HT1080 (cell line): ENCODE measurements at regions not wholly inside any gene's neighbourhood (a gene's known extent, or its start where the extent isn't known, plus 50 kb on each side); places are given as distances from the start of the nearest gene placed in this dataset.

Source experiments
- DNase-seq: peaks from one replicate; pipeline ENCODE4 v3.0.0-alpha.2; 2015; ENCODE audit warnings: low read depth

- no peak for DNase-seq
These were observed 82.9 kb downstream of the HES1 start for GRCh38 chr3:194218646-194219453.

DNA sequence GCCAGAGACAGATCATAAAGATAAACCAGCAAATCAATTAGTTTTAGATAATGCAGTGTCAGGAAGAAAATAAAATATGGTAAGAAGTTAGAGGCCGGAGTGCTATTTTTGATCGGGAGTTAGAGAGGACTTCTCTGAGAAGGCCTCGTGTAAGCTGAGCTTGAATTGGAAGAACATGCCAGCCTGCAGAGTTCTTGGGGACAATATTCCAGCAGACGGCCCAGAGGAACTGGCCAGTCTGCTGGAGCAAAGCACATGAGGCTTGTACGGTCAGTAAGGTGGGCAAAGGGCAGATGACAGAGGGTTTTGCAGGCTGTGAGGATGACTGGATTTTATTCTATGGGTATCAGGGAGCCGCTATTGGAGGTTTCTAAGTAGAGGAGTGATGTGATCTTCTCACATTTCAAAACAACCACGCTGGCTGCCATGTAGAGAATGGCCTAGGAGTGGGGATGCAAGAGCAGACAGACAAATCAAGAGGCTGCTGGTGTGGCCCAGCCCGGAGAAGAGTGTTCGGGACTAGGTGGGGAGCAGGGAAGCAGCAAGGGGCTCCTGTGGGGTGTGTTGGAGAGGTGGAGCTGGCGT lies 84.0 kb downstream of the HES1 start:
- no peak for DNase-seq

- peak; percentile 27 for DNase-seq
These were observed 85.0 kb downstream of the HES1 start for GRCh38 chr3:194220901-194221326.

DNA sequence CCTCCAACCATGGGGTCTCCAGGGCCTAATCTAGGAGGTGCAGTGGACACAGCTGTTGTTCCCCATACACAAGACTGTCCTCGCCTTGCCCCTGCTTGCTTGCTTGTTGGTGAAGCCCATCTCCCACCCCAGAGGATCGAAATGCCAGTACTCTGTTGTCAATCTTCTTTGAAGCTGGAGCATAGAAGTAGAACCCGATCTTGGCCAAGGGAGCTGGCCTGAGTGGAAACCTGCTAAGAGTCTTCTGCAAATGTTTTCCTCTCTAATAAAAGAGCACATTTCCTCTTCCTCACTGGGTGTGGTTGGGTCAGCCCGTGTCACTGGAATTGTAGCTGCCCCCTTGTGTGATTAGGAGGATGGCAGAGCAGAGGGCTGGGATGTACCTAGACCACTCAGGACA lies 85.4 kb downstream of the HES1 start:
- DNase-seq = no peak

GRCh38 chr3:194223951-194224350 lies 88.0 kb downstream of the HES1 start:
- no peak for DNase-seq

- no peak for DNase-seq
These were observed 88.8 kb downstream of the HES1 start for GRCh38 chr3:194224471-194225417.

GRCh38 chr3:194225418-194225812 lies 89.5 kb downstream of the HES1 start:
- DNase-seq = no peak

GRCh38 chr3:194225988-194226663 lies 90.2 kb downstream of the HES1 start:
- peak; percentile 33 for DNase-seq

- no peak for DNase-seq
These were observed 96.2 kb downstream of the HES1 start for GRCh38 chr3:194231929-194232832.

- no peak for DNase-seq
These were observed 97.2 kb downstream of the HES1 start for GRCh38 chr3:194233150-194233549.

DNA sequence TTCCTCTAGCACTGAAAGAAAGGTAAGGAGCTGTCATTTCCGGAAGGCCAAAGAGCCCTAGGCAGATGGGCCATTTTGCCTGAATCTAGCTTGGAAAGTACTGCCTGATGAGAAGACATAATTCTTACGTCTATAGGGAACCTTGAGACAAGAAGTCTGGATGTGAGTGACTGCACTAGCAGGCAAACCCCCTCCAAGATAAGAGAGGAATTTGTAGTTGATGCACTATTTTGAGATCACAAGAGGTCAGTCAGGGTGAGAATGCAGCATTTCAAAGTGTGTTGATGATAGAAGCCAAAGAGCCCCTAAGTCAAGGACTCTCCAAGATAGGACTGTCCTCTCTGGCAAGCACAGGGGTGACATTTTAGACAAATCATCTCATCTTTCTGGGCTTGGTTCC lies 99.2 kb downstream of the HES1 start:
- no peak for DNase-seq

- no peak for DNase-seq
These were observed 101.2 kb downstream of the HES1 start for GRCh38 chr3:194237110-194237509.

DNA sequence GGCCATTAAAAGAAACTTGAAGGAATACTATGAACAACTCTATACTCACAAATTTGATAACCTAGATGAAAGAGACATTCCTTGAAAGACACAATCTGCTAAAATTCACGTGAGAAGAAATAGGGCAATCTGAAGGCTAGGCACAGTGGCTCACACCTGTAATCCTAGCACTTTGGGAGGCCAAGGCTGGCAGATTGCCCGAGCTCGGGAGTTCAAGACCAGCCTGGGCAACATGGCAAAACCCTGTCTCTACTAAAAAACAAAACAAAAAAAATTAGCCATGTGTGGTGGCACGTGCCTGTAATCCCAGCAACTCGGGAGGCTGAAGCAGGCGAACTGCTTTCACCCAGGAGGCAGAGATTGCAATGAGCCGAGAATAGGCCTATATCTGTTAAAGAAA lies 104.8 kb downstream of the HES1 start:
- no peak for DNase-seq

GRCh38 chr3:194243172-194243837 lies 107.4 kb downstream of the HES1 start:
- no peak for DNase-seq

DNA sequence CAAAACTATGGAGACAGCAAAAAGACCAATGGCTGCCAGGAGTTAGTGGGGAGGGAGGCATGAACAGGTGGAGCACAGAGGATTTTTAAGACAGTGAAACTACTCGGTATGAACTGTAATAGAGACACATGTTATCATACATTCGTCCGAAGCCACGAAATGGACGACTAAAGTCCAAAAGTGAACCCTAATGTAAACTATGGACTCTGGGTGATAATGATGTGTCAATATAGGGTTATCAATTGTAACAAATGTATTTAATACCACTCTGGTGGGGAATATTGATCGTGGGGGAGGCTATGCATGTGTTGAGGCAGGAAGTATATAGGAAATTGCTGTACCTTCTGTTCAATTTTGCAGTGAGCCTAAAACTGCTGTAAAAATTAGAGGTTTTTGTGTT lies 107.0 kb downstream of the CPN2 start:
- no peak for DNase-seq

DNA sequence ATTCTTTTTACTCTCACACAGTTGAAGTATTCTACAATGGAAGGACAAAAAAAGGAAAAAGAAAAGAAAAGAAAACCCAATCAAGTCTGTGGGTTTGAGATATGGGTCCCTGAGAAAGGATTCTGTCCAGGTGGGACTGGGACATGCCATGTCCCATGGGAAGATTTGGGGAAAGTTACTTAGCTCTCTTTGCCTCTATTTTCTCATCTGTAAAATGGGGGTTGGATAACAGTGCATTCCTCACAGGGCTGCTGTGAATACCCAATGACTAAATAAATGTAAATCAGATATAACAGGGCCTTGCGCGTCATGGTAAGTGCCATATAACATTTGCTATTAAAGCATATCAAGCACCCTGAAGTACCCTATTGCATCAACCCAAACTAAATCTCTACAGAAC lies 105.7 kb downstream of the CPN2 start:
- no peak for DNase-seq

DNA sequence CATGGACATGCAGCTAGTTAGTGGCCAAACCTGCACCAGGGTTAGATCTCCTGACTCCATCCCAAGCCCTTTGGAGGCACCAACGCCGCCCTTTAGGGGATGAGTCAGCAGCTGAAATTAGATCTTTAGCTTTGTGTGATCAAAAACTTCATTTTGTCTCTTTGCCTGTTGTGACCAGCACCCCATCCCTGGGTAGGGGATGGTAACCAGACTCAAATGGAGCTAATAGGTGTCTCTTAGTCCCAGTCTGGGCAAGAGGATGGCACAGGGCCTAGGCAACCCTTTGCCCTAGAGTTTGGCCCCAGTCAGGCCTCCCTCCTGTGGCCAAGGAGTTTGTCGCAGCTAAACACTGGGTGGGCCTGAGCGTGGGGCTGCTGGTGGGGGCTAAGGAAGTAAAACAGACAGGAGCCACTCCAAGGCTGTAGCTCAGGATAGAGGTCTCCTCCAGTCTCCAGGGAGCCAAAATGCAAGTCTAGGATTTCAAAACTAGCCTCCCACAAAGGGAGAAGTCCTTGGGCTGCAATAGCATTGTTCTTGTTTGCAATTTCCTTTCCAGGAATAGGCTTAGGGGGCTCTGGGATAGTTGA lies 105.1 kb downstream of the CPN2 start:
- DNase-seq = no peak

GRCh38 chr3:194246709-194247349 lies 104.3 kb downstream of the CPN2 start:
- no peak for DNase-seq

DNA sequence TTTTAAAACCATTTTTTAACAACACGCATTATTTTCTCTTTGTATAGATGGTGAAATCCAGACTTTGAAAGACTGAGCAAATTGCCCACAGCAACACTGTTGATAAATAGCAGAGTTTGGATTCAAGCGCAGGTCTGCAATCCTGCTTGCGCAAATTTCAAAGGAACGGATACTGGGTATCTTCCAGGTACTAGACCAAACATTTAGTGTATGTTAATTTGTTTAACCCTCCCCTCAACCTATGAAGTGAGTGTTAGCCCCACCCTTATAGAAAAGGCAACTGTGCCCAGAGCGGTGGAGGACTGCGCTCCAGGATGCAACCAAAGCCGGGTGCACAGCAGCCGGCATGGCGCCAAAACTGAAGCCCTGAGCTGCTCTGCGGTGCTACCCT lies 103.8 kb downstream of the CPN2 start:
- DNase-seq = no peak
